ENCODE measurements at regions not wholly inside any gene's neighbourhood (a gene's known extent, or its start where the extent isn't known, plus 50 kb on each side); places are given as distances from the start of the nearest gene placed in this dataset.

- Histone ChIP-seq H3K4me3 (ENCODE audit: low read depth, low read length) (no peak overlapping the region), H3K27ac (ENCODE audit: extremely low read depth, low read depth, low read length) (no peak overlapping the region), H3K4me1 (ENCODE audit: control insufficient read depth, insufficient read depth, low read length) (no peaks in the 10 kb centered on the region), H3K36me3 (ENCODE audit: control insufficient read depth in 2 of 2, insufficient read depth in 1 of 2, low read length in 2 of 2) (no peaks in the 10 kb centered on the region), H3K9me3 (ENCODE audit: control insufficient read depth, insufficient read depth, low read depth, low read length) (no peaks in the 10 kb centered on the region)
- ChIA-PET CTCF (interaction anchor here (1.0 kb wide), 1 partner anchor 283 kb away, joined by 3 read pairs; no protein-coding TSS in a partner anchor), POLR2A (no interaction called here)
- TF ChIP-seq ZNF549 (tag by site-specific recombination; IDR thresholded peaks at IDR 0.05) (no peak), ZNF324 (tag by site-specific recombination; IDR thresholded peaks at IDR 0.05) (no peak), ZNF404 (tag by site-specific recombination; IDR thresholded peaks at IDR 0.05) (no peak)
Observed at GRCh38 chr4:22072240-22072639, 123.7 kb upstream of the KCNIP4 start.

GRCh38 chr4:22071749-22072148 is 123.2 kb upstream of the KCNIP4 start:
- ChIA-PET POLR2A (no interaction called here), CTCF (interaction anchor here (1.0 kb wide), 1 partner anchor 283 kb away, joined by 3 read pairs; no protein-coding TSS in a partner anchor)
- Histone ChIP-seq H3K27ac (ENCODE audit: extremely low read depth, low read depth, low read length) (no peak overlapping the region), H3K36me3 (ENCODE audit: control insufficient read depth in 2 of 2, insufficient read depth in 1 of 2, low read length in 2 of 2) (no peaks in the 10 kb centered on the region), H3K4me3 (ENCODE audit: low read depth, low read length) (no peak overlapping the region), H3K4me1 (ENCODE audit: control insufficient read depth, insufficient read depth, low read length) (no peaks in the 10 kb centered on the region), H3K9me3 (ENCODE audit: control insufficient read depth, insufficient read depth, low read depth, low read length) (no peaks in the 10 kb centered on the region)
- TF ChIP-seq ZNF138 (tag by site-specific recombination; IDR thresholded peaks at IDR 0.05; ENCODE audit: borderline replicate concordance) (no peak), MZF1 (tag by site-specific recombination; IDR thresholded peaks at IDR 0.05; ENCODE audit: borderline replicate concordance) (no peak), ZNF558 (tag by site-specific recombination; IDR thresholded peaks at IDR 0.05) (no peak), ZNF707 (tag by site-specific recombination; IDR thresholded peaks at IDR 0.05) (no peak), ZNF335 (tag by site-specific recombination; conservative IDR thresholded peaks at IDR 0.05) (no peak), ZNF121 (tag by site-specific recombination; IDR thresholded peaks at IDR 0.05) (no peak), ZNF654 (tag by site-specific recombination; IDR thresholded peaks at IDR 0.05; ENCODE audit: low read depth) (no peak), ZNF530 (tag by site-specific recombination; IDR thresholded peaks at IDR 0.05; ENCODE audit: low read depth) (no peak), ZSCAN16 (tag by site-specific recombination; IDR thresholded peaks at IDR 0.05) (no peak), ZBTB1 (tag by site-specific recombination; IDR thresholded peaks at IDR 0.05) (no peak), KLF10 (tag by site-specific recombination; IDR thresholded peaks at IDR 0.05) (no peak), WT1 (tag by site-specific recombination; IDR thresholded peaks at IDR 0.05) (no peak), ZNF174 (tag by site-specific recombination; IDR thresholded peaks at IDR 0.05) (no peak), ZNF670 (tag by site-specific recombination; IDR thresholded peaks at IDR 0.05; ENCODE audit: low read depth) (no peak), IKZF3 (tag by site-specific recombination; IDR thresholded peaks at IDR 0.05) (no peak)
- TF ChIP-seq, protein P1, sequence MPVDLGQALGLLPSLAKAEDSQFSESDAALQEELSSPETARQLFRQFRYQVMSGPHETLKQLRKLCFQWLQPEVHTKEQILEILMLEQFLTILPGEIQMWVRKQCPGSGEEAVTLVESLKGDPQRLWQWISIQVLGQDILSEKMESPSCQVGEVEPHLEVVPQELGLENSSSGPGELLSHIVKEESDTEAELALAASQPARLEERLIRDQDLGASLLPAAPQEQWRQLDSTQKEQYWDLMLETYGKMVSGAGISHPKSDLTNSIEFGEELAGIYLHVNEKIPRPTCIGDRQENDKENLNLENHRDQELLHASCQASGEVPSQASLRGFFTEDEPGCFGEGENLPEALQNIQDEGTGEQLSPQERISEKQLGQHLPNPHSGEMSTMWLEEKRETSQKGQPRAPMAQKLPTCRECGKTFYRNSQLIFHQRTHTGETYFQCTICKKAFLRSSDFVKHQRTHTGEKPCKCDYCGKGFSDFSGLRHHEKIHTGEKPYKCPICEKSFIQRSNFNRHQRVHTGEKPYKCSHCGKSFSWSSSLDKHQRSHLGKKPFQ (tag by site-specific recombination; IDR thresholded peaks at IDR 0.05) = no peak
- TF ChIP-seq, protein P2, sequence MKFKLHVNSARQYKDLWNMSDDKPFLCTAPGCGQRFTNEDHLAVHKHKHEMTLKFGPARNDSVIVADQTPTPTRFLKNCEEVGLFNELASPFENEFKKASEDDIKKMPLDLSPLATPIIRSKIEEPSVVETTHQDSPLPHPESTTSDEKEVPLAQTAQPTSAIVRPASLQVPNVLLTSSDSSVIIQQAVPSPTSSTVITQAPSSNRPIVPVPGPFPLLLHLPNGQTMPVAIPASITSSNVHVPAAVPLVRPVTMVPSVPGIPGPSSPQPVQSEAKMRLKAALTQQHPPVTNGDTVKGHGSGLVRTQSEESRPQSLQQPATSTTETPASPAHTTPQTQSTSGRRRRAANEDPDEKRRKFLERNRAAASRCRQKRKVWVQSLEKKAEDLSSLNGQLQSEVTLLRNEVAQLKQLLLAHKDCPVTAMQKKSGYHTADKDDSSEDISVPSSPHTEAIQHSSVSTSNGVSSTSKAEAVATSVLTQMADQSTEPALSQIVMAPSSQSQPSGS (tag by site-specific recombination; IDR thresholded peaks at IDR 0.05; ENCODE audit: low read depth) = no peak

DNA sequence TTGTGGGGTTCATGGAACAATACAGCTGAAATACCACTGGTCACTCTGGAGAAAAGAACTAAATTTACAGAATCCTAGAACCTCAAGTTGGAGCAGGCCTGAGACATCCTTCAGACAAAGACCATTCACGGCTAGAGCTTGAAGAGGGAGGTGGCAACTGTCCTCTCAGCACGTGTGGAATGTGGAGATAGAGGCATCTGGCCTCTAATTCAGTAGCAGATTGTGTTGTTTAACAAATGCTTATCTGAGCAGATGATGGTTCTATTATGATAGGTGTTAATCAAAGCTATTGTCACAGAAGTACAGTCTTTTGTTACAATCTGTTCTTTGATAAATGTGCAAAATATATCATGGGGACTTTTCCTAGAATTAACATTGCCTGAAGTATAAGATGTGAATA is 121.7 kb upstream of the KCNIP4 start:
- H3K4me3 ChIP-seq (ENCODE audit: low read depth, low read length) = no peak overlapping the region
- no peaks in the 10 kb centered on the region for H3K4me1 ChIP-seq (ENCODE audit: control insufficient read depth, insufficient read depth, low read length)
- H3K27ac ChIP-seq (ENCODE audit: extremely low read depth, low read depth, low read length) = no peak overlapping the region
- ChIA-PET CTCF (interaction anchor here (0.5 kb wide), 1 partner anchor 280 kb away, joined by 3 read pairs; no protein-coding TSS in a partner anchor), POLR2A (no interaction called here)
- no peaks in the 10 kb centered on the region for H3K36me3 ChIP-seq (ENCODE audit: control insufficient read depth in 2 of 2, insufficient read depth in 1 of 2, low read length in 2 of 2)
- no peaks in the 10 kb centered on the region for H3K9me3 ChIP-seq (ENCODE audit: control insufficient read depth, insufficient read depth, low read depth, low read length)
- TF ChIP-seq, protein P3, sequence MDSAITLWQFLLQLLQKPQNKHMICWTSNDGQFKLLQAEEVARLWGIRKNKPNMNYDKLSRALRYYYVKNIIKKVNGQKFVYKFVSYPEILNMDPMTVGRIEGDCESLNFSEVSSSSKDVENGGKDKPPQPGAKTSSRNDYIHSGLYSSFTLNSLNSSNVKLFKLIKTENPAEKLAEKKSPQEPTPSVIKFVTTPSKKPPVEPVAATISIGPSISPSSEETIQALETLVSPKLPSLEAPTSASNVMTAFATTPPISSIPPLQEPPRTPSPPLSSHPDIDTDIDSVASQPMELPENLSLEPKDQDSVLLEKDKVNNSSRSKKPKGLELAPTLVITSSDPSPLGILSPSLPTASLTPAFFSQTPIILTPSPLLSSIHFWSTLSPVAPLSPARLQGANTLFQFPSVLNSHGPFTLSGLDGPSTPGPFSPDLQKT (IDR thresholded peaks at IDR 0.05; ENCODE audit: borderline replicate concordance, low read depth, low read length) = no peak
- TF ChIP-seq ZSCAN30 (tag by site-specific recombination; IDR thresholded peaks at IDR 0.05) (no peak), ZNF561 (tag by site-specific recombination; IDR thresholded peaks at IDR 0.05; ENCODE audit: borderline replicate concordance) (no peak), ZNF223 (tag by site-specific recombination; IDR thresholded peaks at IDR 0.05) (no peak), ZNF169 (tag by site-specific recombination; IDR thresholded peaks at IDR 0.05) (no peak), RBAK (tag by site-specific recombination; IDR thresholded peaks at IDR 0.05) (no peak), ZNF658 (tag by site-specific recombination; IDR thresholded peaks at IDR 0.05) (no peak), ZNF280C (tag by site-specific recombination; IDR thresholded peaks at IDR 0.05) (no peak), ZNF157 (tag by site-specific recombination; IDR thresholded peaks at IDR 0.05) (no peak)

All from HEK293 (cell line).